Spleen (tissue), 11 donors: ENCODE measurements at regions not wholly inside any gene's neighbourhood (a gene's known extent, or its start where the extent isn't known, plus 50 kb on each side); places are given as distances from the start of the nearest gene placed in this dataset.
"Not testable (repeated sequence)": the region's sequence is repeated elsewhere in the genome, so short reads cannot be mapped to it uniquely, and the experiment has no call there.

Experiments used
- DNase-seq: peaks from one replicate; pipeline ENCODE4 v3.0.0-alpha.2; 2020
- H3K27ac ChIP-seq, 8 donors: fragments of 200-600 bp; sonication (generic) in 7 of 8; 1 replicate in 4 of 8; 2 replicates in 4 of 8; pipeline versions ENCODE4 v1.5.0 to v1.8.0; 2016 to 2021; ENCODE audit warnings: inconsistent platforms in 4 of 8, mild to moderate bottlenecking in 4 of 8, moderate library complexity in 1 of 8
- H3K27me3 ChIP-seq, 7 donors: fragments of 200-600 bp; sonication (generic) in 6 of 7; replicated peaks in 1 of 7; 1 replicate in 4 of 7; 2 replicates in 3 of 7; pipeline versions ENCODE4 v1.5.0 to v1.8.0; 2016 to 2021; ENCODE audit warnings: inconsistent platforms in 3 of 7, mild to moderate bottlenecking in 1 of 7
- H3K36me3 ChIP-seq, 6 donors: fragments of 200-600 bp; sonication (generic) in 5 of 6; 1 replicate in 4 of 6; 2 replicates in 2 of 6; pipeline versions ENCODE4 v1.5.0 to v1.8.0; 2016 to 2021; ENCODE audit warnings: inconsistent platforms in 2 of 6
- H3K4me1 ChIP-seq, 6 donors: fragments of 200-600 bp; sonication (generic) in 5 of 6; 1 replicate in 3 of 6; 2 replicates in 3 of 6; pipeline versions ENCODE4 v1.5.0 to v1.8.0; 2016 to 2021; ENCODE audit warnings: inconsistent platforms in 3 of 6
- H3K4me3 ChIP-seq, 8 donors: fragments of 200-600 bp; sonication (generic) in 7 of 8; 1 replicate in 4 of 8; 2 replicates in 4 of 8; pipeline versions ENCODE4 v1.5.0 to v1.8.0; 2016 to 2021; ENCODE audit warnings: inconsistent platforms in 4 of 8, mild to moderate bottlenecking in 4 of 8, moderate library complexity in 2 of 8
- H3K9me3 ChIP-seq, 8 donors: fragments of 200-600 bp; sonication (generic) in 7 of 8; 1 replicate in 4 of 8; 2 replicates in 4 of 8; pipeline versions ENCODE4 v1.5.0 to v1.8.0; 2016 to 2021; ENCODE audit warnings: inconsistent platforms in 4 of 8
- POLR2A ChIP-seq, 3 donors: fragments of 450-650 bp; IDR thresholded peaks; one replicate each; pipeline ENCODE4 v1.5.1; 2017; ENCODE audit warnings: antibody characterized with exemption in 3 of 3, mild to moderate bottlenecking in 1 of 3
- POLR2AphosphoS5 ChIP-seq, 3 donors: sonication (generic); formaldehyde crosslinking; IDR thresholded peaks; one replicate each; pipeline ENCODE4 v1.5.1; 2017; ENCODE audit warnings: antibody characterized with exemption in 3 of 3
- WGBS, 5 donors: extraction: QIAGEN DNeasy Blood & Tissue Kit in 3 of 5; methylation state at CpG; one replicate each; pipeline versions ENCODE4 v1.1.5 to v1.1.7; 2013 to 2018; 5-methylcytosine and 5-hydroxymethylcytosine counted together
- intact Hi-C: fragments of 100-400 bp; cut with DNase I; formaldehyde crosslinking; loops from one replicate; pipeline ENCODE4 v1.15.0; 2023; ENCODE audit warnings: low total_unique reads
- TF ChIP-seq, protein P1 (sequence below), 11 experiments: fragments of 200-600 bp in 7 of 11; fragments of 450-650 bp in 4 of 11; sonication (generic) in 4 of 11; IDR thresholded peaks in 8 of 11; conservative IDR thresholded peaks in 3 of 11; 1 replicate in 7 of 11; 2 replicates in 4 of 11; pipeline versions ENCODE4 v1.4.0 to v1.8.0; 2016 to 2021; ENCODE audit warnings: antibody characterized with exemption in 11 of 11, inconsistent platforms in 4 of 11, mild to moderate bottlenecking in 1 of 11
- donor health status: healthy with polysubstance abuse.
- donor health status: DM: no; HTN: no; CAD: no; lungs with moderate emphysema.
- donor health status: DM: no; HTN: no; CAD: no.
- donor health status: Bipolar disorder and iron deficiency.
- donor health status: healthy.
- donor health status: DM: no; HTN: no; CAD: no.
- donor health status: DM: yes; HTN: yes; CAD: no.

DNA sequence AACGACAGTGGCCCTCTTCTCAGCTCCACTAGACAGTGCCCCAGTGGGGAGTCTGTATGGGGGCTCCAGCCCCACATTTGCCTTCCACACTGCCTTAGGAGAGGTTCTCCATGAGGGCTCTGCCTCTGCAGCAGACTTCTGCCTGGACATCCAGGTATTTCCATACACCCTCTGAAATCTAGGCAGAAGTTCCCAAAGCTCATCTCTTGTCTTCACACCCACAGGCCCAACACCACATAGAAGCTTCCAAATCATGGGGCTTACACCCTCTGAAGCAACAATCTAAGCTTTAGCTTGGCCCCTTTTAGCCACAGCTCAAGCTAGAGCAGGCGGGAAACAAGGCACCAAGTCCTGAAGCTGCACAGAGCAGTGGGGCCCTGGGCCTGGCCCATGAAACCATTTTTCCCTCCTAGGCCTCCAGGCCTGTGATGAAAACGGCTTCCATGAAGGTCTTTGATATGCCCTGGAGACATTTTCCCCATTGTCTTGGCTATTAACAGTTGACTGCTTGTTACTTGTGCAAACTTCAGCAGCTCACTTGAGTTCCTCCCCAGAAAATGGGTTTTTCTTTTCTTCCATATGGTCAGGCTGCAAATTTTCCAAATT, 89.2 kb downstream of the KBTBD2 start:
- no peaks in the 10 kb centered on the region for H3K36me3 ChIP-seq
- peaks cover 0 to 22% (median 15%) of the 10 kb centered on the region in 8 donors for H3K9me3 ChIP-seq
- no peak overlapping the region for H3K4me3 ChIP-seq
- TF ChIP-seq POLR2A (IDR thresholded peaks at IDR 0.05) = no peak
- TF ChIP-seq, protein P1, sequence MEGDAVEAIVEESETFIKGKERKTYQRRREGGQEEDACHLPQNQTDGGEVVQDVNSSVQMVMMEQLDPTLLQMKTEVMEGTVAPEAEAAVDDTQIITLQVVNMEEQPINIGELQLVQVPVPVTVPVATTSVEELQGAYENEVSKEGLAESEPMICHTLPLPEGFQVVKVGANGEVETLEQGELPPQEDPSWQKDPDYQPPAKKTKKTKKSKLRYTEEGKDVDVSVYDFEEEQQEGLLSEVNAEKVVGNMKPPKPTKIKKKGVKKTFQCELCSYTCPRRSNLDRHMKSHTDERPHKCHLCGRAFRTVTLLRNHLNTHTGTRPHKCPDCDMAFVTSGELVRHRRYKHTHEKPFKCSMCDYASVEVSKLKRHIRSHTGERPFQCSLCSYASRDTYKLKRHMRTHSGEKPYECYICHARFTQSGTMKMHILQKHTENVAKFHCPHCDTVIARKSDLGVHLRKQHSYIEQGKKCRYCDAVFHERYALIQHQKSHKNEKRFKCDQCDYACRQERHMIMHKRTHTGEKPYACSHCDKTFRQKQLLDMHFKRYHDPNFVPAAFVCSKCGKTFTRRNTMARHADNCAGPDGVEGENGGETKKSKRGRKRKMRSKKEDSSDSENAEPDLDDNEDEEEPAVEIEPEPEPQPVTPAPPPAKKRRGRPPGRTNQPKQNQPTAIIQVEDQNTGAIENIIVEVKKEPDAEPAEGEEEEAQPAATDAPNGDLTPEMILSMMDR (IDR thresholded peaks at IDR 0.05 in 8 of 11, conservative IDR thresholded peaks at IDR 0.05 in 3 of 11) = no peak
- TF ChIP-seq POLR2AphosphoS5 (IDR thresholded peaks at IDR 0.05) = no peak
- DNase-seq = no peak
- no peak overlapping the region for H3K27ac ChIP-seq
- intact Hi-C loops = no loop called here
- WGBS, 5 donors = 81 to 93% (median 86%) methylated on average over 3 of the region's 3 CpGs
- H3K4me1 ChIP-seq = peaks cover 0 to 5% (median 3%) of the 10 kb centered on the region in 6 donors
- no peaks in the 10 kb centered on the region for H3K27me3 ChIP-seq

DNA sequence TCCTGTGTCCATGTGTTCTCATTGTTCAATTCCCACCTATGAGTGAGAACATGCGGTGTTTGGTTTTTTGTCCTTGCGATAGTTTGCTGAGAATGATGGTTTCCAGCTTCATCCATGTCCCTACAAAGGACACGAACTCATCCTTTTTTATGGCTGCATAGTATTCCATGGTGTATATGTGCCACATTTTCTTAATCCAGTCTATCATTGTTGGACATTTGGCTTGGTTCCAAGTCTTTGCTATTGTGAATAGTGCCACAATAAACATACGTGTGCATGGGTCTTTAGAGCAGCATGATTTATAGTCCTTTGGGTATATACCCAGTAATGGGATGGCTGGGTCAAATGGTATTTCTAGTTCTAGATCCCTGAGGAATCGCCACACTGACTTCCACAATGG, 98.5 kb downstream of the KBTBD2 start:
- H3K27me3 ChIP-seq, DNase-seq, H3K27ac ChIP-seq, H3K9me3 ChIP-seq, H3K4me1 ChIP-seq, H3K36me3 ChIP-seq, intact Hi-C loops, H3K4me3 ChIP-seq: not testable (repeated sequence)
- WGBS, 5 donors = 79 to 100% (median 92%) methylated on average over 1 to 2 of the region's 5 CpGs

DNA sequence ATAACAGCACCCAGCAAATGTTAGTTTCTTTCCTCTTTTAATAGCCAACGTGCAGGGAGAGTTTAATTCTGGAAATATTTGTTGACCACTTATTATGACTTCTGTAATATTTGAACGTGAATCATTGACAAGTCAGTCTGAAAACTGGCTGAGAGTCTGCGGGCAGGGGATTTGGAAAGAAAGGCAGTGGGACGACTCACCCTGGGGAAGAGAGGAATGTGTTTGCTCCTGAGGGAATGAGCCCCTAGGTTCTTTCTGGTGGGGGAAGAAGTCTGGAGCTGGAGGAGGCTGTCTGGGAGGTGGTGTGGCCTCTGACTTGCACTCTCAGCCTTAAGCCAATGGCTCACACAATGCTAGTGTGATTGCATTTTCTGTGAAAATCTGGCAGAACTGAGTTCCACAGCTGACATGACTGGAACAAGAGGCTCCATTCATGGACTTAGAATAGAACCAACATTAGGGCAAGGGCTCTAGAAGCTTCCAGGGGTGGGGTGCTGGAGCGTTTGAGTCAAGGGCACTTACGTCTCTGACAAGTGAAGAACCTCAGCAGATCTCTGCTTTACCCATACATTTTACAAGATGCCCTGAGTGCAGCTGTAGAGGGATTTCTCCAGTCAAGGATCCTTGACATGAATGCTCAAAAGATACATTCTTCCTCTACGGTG, 100.7 kb downstream of the KBTBD2 start:
- not testable (repeated sequence) for H3K27me3 ChIP-seq

DNA sequence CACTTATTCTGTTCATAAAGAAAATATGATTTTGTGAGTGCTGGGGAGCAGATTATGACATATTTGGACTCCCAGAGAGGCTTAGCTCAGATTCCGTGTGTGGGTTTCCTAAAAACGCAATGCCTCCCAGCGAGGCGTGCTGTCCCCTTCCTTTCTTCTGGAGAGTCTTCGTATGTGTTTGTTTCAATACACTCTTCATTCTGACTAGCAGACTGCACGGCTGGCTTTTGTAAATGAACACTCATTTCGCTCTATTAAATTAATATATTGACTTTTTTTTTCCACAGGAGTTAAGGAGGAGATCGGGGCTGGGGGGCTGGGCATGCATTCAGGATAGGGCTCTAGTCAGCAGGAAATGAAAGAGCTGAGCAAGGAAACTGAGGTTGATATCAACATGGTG, 102.3 kb downstream of the KBTBD2 start:
- H3K9me3 ChIP-seq, H3K4me1 ChIP-seq, H3K36me3 ChIP-seq, DNase-seq, H3K27ac ChIP-seq, intact Hi-C loops, H3K4me3 ChIP-seq, H3K27me3 ChIP-seq: not testable (repeated sequence)
- WGBS, 5 donors = 86 to 93% (median 88%) methylated on average over 8 of the region's 8 CpGs

More for the DNA sequence above, 100.7 kb downstream of the KBTBD2 start:
- intact Hi-C loops, H3K4me3 ChIP-seq, H3K36me3 ChIP-seq, H3K9me3 ChIP-seq, DNase-seq, H3K4me1 ChIP-seq, H3K27ac ChIP-seq: not testable (repeated sequence)
- 81 to 88% (median 88%) methylated on average over 6 to 7 of the region's 7 CpGs for WGBS, 5 donors

DNA sequence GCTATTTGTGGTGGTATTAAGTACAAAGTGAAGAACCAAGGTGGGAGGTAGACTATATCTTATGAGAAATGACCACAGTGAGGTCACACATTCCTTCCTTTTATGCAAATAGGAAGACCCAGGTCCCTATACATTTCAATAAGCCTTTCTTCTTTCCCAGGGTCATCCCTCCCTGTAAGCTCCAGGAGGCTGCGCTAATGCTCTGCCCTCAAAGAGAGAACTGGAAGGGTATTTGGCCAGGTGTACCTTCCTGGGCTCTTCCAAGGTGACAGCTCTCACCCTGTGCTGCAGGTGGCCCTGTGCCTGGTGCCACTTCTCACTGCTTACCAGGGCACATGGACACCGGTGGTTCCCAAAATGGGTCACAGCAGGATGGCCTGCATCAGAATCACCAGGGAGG, 103.4 kb downstream of the KBTBD2 start:
- intact Hi-C loops, DNase-seq: not testable (repeated sequence)

DNA sequence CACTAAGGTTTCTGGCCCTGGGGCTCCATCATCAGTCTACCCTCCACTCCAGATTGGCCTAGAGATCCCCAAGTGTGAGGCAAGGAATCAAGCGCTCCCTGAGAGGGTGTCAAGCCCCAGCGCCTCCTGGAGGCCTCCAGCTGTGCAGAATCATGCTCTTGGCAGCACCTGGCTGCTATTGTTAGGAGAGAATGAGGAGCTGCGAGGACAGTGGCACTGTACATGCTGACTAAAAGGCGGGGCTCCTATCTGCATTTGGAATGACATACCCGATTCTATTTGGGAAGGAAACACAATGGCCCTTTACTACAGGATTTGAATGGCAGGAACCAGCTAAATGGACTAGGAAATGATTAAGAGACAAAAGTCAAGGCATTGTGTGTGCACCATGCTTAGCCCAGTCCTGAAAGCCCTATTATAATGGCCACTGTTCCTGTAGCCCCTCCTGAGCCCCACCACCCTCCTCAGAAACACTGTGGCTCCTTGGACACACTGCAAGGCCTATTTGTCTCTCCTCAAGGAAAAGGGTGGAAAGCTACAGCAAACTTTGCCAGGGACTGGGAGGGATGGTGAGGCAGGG, 106.1 kb downstream of the KBTBD2 start:
- H3K36me3 ChIP-seq, H3K27me3 ChIP-seq, intact Hi-C loops, DNase-seq, H3K4me3 ChIP-seq, H3K4me1 ChIP-seq, H3K27ac ChIP-seq: not testable (repeated sequence)
- WGBS, 5 donors = 65 to 84% (median 81%) methylated on average over 4 to 5 of the region's 5 CpGs
- peaks cover 0 to 11% (median 0%) of the 10 kb centered on the region in 8 donors for H3K9me3 ChIP-seq

More for the DNA sequence above, 103.4 kb downstream of the KBTBD2 start:
- not testable (repeated sequence) for H3K36me3 ChIP-seq, H3K27ac ChIP-seq, H3K4me3 ChIP-seq, H3K27me3 ChIP-seq, H3K9me3 ChIP-seq, H3K4me1 ChIP-seq
- WGBS, 5 donors = 92 to 98% (median 97%) methylated on average over 2 of the region's 2 CpGs

DNA sequence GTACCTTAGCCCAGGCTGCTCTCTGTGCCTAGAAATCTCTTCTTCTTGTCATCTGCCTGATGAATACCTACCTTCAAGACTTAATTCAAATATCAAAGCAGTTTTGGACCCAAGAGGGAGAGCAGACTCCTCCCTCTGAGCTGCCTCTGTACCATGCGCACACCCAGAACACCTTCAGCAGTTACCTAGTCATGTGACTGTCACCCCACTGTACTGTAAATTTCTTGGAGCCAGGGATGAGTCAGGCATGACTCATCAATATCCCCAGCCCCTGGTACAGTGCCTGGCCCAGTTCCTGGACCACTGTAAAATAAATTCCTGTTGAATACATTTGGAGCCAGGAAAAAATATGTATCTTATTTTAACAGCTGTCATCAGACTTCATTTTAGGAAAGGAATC, 111.7 kb downstream of the KBTBD2 start:
- H3K27ac ChIP-seq, H3K36me3 ChIP-seq, DNase-seq, H3K27me3 ChIP-seq, H3K4me3 ChIP-seq, H3K4me1 ChIP-seq, intact Hi-C loops: not testable (repeated sequence)
- H3K9me3 ChIP-seq = peaks cover 0 to 11% (median 0%) of the 10 kb centered on the region in 8 donors
- WGBS, 5 donors = 88 to 96% (median 90%) methylated on average over 1 of the region's 1 CpG; no CpG with 5 or more reads in 2 of the 5 donors
